NOMO-1 (cell line): ENCODE measurements at regions not wholly inside any gene's neighbourhood (a gene's known extent, or its start where the extent isn't known, plus 50 kb on each side); places are given as distances from the start of the nearest gene placed in this dataset.
"Not testable (repeated sequence)": the region's sequence is repeated elsewhere in the genome, so short reads cannot be mapped to it uniquely, and the experiment has no call there.

Experiments
- DNase-seq, 2 experiments: peaks; one replicate each; lab custom pipeline; 2025; ENCODE audit not compliant: unreplicated experiment in 2 of 2; lab: John Stamatoyannopoulos, UW

GRCh38 chr17:64785011-64785421 lies 122.9 kb upstream of the SMURF2 start:
- DNase-seq, result no peak

GRCh38 chr17:64784353-64785010 lies 122.4 kb upstream of the SMURF2 start:
- DNase-seq, result no peak

DNA sequence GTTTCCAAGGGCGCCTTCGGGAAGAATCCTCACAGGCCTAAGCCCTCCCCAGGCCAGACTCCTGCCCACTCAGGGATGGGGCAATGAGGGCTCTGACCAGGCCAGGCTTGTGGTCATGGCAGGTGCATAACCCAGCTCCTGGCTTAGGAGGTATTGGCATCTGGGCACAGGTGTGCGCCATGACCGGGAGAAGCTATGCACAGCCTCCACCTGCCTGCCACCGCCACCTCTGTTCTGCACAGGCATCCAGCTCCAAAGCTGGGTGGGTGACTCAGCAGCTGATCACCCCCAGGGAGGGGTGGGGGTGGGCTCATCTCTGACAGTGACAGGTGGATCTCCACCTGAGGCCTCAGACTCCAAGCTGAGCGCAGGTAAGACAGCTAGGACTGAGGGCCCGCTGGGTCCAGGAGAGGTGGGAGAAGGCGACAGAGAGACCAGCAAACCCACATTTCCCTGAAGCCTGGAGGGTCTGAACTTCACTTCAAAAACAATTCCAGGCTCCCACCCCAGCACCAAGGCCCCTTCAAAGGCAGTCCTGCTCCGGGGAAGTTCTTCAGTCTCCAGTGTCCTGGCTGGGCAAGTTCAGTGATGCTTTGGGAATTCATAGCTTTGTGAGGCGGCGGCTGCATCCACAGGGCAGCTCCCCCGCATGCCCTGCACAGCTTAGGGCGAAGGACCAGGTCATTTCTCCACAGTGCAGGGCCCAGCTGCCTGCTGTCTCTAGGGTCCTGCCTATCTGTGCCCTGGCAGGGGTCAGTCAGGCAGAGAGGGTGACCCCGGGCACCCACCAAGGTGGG lies 121.6 kb upstream of the SMURF2 start:
- DNase-seq, result no peak

DNA sequence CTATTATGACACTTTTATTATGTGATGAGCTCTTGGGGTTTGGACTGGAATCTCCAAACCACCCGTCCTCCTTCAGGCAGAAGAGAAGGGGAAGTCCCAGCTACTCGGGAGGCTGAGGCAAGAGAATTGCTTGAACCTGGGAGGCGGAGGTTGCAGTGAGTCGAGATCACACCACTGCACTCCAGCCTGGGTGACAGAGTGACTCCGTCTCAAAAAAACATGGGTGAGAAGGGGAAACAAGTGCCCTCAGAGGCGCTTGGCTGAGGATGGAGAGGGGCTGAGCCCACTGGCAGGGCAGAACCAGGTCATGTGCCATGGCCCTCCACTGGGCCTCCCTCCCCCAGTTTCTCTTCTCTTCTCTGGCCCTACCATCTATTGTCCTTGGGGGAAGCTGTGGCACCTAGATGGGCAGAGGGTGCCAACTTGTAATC lies 120.9 kb upstream of the SMURF2 start:
- DNase-seq, result no peak

- DNase-seq, result no peak
These were observed 119.9 kb upstream of the SMURF2 start for GRCh38 chr17:64781810-64782555.

DNA sequence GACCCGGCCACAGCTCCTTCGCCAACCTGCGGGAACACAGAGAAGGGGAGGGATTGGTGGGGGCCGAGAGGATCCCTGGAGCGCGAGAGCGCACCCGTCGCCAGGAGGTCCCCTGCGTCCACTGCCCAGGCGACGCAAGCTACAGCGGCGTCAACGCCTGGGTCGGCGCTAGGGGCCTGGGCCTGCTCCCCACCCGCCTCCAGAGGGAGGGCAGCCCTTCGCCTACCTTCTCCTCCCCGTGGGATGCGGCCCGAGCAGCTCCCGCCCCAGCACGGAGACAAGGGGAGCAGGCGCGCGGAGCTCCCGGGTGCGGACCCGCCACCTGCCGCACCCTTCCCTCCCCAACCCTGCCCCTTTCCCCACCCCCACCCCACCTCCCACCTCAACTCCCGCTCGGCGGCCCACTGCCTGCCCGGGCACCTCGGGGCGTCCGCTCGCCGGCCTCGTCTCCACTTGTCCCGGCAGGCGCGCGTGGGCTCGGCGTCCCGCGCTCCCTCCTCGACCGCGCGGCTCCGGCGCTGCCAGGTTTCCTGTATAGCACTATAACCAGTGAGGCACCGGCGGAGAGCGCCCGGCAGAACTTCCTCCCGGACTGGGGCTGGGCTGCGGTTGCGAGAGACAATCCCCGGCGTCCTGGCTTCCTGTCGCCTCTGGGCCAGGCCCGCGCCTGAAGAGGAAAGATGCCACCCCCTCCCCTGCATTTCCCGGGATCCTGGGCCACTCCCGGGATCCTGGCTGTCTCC lies 119.1 kb upstream of the SMURF2 start:
- peak; percentile 55 to 68 for DNase-seq

DNA sequence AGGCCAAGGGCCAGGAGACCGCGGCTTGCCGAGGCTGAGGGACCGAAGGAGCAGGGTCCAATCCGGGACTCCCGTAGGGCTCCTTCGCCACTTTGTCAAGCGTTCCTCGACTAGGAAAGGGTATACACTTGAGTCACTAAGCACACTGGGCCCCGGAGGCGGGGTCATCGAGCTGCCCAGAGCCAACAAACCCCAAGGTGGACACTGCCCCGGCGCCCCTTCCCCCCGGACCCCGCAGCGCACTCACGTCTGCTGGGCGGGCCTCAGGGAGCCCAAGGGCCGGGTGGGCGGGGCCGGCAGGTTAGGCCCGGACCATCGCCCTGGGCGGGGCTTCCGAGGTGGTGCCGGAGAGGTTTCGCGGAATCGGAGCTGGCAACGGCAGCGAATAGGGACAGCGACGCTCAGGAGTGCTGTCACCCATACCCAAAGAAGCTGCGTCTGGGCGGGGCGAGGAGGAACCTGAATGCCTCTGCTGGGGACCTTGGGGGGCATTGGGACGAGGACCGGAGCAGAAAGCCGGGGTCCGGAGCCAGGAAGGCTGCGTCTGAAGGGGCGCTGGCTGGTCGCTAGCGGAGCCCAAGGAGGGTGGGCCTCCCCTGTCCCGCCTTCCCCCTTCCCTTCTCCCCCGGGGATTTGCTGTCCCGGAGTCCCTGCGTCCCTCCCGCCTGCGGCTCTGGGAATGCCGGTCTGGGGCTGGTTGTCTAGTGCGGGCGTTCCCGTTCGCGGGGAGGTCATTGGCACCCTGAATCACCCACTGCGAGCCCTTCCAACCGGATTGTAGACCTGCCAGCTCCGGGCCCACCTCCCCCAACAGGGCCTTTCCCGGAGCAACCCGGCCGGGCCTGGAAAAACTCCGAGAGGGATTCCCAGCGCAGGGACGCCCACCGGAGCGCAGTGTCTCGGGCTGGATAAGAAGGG lies 118.2 kb upstream of the SMURF2 start:
- DNase-seq, result no peak

- DNase-seq, result no peak
These were observed 117.4 kb upstream of the SMURF2 start for GRCh38 chr17:64779376-64780095.

- not testable (repeated sequence) for DNase-seq
These were observed 116.9 kb upstream of the SMURF2 start for GRCh38 chr17:64779098-64779375.

DNA sequence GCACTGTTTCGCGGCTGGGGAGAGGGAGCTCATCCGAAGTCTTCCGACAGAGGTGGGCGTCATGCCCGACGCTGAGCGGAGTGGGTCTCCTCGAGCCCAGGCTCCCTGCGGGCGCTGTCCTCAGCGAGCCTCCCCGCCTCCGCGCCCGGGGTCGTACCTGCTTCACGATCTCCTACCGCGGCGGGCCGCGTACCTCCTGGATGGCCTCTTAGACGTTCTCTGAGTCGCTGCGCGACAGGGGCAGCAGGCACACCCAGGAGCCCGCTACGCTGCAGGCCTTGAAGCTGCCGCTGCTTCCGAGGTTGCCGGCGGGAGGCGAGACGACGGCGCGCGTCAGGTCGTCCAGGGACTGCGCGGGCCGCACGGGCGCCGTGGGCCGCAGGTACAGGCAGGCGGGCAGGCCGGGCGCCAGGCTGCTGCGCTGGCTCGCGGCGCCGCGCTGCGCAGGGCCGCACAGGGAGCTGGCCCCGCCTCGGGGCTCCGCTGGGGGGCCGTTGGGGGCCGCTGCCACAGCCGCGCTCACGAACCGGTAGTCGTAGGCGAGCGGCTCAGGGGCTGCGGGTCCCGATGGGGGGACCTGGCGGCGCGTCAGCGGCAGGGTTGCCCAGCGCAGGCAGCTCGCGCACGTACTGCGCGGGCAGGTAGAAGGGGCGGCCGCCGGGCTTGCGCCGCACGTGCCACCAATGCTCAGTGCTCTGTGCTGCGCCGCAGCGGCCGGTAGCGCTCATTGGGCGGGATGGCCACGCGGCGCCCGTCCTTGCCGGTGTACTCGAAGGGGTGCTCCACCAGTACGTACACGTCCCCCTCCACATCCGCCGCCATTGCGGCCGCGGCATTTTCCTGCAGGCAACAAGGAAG lies 116.4 kb upstream of the SMURF2 start:
- DNase-seq, result no peak

DNA sequence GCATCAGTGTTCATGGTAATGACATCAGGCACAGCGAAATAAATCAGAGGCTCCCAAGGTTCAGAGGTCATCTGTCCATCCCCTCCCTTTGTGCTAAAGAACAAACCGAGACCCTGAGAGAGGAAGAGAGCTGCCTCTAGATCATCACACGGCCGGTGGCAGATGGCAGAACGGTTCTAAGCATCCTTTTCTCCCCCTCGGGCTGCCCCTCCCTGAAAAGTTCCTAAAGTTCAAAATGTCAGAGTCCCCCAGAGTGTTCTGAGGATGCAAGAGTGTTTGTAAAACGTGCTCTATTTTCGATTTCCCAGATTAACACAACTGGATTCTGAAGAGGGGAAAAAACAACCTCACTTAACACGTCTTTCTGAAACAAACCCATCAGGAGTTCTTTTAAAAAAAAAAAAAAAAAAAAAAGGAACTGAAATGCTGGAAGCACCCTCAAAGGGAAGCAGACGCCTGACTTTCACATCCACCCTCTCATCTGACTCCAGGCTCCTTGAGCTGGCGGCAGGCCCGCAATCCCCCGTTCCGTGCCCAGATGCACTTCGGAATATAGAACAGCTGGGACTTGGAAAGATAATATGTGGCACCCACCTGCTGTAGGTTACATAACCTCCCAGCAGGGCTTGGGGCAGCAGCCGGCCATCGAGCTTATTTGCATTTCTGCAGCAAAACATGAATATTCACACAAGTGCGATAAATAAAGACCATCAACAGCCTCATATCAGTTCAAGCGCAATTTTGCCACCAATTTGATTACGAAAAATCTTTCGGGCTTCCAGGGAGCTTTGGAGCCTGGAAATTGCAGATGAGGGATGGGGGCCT lies 115.5 kb upstream of the SMURF2 start:
- DNase-seq, result peak; percentile 46 to 53

DNA sequence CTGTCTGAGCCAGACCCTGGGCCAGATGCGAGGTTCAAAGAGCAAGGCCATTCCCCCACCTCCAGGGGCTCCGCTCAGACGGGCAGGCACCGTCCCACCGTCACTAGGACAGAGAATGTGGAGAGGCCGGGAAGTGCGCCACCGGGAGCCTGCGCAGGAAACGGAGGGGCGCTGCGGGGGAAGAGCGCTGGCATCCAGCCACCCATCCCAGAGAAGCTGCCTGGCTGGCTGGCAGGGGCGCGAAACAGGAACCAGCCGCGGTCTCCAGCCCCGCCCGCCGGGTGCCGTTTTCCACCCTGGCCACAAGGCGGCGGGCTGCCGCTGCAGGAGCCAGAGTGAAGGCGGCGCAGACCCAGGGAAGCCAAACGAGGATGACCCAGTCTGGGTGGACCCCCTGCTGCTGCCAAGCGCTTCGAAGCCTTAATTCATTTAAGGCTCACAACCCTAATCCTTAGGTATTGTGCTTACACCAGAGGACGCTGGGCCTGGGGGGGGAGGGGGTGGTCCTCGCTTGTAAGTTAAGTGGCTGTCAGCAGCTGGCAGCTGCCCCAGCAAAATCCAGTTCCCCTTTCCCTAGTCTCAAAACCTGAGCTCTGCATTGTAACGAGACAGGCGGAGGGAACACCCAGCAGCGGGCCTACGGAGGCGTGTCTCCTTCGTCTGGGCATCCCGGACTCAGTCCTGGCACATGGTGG lies 114.8 kb upstream of the SMURF2 start:
- DNase-seq, result peak; percentile 80 to 91

- no peak for DNase-seq
These were observed 113.8 kb upstream of the SMURF2 start for GRCh38 chr17:64775701-64776570.

DNA sequence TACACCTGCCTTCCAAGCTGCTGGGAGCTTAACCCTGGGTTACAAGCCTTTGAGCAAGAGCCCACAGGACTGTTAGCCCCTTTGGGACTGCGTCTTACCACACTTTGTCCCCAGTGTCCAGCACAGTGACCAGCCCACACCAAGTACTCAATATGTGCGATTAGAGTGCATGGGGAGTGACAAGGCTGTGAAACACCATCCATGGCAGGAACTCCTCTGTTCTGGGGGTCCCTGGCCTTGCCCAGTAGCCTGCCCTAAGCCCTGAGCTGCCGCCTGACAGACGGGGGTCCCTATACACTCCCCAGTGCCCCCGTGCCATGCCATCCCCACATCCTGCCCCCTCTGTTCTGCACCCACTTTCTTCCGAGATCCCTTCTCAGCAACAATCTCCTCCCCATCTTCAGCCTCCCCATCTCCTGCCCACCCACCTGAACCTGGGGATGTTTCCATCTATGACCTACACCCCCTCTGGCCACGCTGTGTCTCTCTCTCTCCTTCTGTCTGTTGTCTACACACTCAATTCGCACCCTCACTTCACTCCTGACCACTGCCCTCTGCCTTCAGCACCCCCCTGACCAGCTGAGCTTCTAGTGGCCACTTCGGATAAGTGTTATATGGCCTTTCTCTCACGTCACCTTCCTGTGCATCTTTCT lies 112.9 kb upstream of the SMURF2 start:
- no peak for DNase-seq
